RWPE1 (cell line): ENCODE measurements at regions not wholly inside any gene's neighbourhood (a gene's known extent, or its start where the extent isn't known, plus 50 kb on each side); places are given as distances from the start of the nearest gene placed in this dataset.
"Not testable (repeated sequence)": the region's sequence is repeated elsewhere in the genome, so short reads cannot be mapped to it uniquely, and the experiment has no call there.

Experiments
- CTCF ChIA-PET: fragments of 350-600 bp; sonication (Branson Sonifier 250); formaldehyde crosslinking; extraction: SDS; loops from one replicate; lab custom pipeline; 2021; lab: Yijun Ruan, JAX
- POLR2A ChIA-PET: fragments of 400-600 bp; formaldehyde crosslinking; extraction: SDS; loops from one replicate; lab custom pipeline; 2020; ENCODE audit warnings: antibody characterized with exemption; ENCODE audit not compliant: low non-redundant PET; lab: Yijun Ruan, JAX
- DNase-seq: peaks from one replicate; pipeline ENCODE4 v3.0.0; 2012; ENCODE audit warnings: low spot score
- H3K27ac ChIP-seq: fragments of 450-650 bp; 2 replicates; pipeline ENCODE4 v1.5.1; 2017
- TF ChIP-seq, protein P1 (sequence below): fragments of 450-650 bp; conservative IDR thresholded peaks from 2 replicates; pipeline ENCODE4 v1.5.1; 2017; ENCODE audit warnings: low read depth, mild to moderate bottlenecking

DNA sequence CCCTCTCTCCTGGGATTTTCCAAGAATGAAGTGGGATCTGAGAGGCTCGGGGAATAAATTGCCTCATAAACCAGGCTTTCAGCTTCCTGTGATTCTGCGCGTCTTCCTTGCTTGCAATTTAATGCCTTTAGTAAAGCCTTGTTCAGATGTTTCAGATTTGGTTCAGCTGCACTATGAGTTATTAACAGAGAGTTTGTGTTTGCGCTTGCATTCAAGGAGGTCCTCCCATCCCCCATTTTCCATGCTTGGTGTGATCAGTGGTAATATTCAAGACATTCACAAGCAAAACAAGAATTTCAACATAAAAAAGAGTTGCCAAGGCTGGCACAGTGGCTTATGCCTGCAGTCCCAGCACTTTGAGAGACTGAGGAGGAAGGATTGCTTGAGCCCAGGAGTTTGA lies 1068.9 kb downstream of the TYW1 start:
- CTCF ChIA-PET, result no interaction called here
- TF ChIP-seq, protein P1, sequence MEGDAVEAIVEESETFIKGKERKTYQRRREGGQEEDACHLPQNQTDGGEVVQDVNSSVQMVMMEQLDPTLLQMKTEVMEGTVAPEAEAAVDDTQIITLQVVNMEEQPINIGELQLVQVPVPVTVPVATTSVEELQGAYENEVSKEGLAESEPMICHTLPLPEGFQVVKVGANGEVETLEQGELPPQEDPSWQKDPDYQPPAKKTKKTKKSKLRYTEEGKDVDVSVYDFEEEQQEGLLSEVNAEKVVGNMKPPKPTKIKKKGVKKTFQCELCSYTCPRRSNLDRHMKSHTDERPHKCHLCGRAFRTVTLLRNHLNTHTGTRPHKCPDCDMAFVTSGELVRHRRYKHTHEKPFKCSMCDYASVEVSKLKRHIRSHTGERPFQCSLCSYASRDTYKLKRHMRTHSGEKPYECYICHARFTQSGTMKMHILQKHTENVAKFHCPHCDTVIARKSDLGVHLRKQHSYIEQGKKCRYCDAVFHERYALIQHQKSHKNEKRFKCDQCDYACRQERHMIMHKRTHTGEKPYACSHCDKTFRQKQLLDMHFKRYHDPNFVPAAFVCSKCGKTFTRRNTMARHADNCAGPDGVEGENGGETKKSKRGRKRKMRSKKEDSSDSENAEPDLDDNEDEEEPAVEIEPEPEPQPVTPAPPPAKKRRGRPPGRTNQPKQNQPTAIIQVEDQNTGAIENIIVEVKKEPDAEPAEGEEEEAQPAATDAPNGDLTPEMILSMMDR, result no peak
- no peak for DNase-seq
- POLR2A ChIA-PET, result no interaction called here
- H3K27ac ChIP-seq, result no peak overlapping the region

GRCh38 chr7:68067845-68068244 lies 1071.2 kb downstream of the TYW1 start:
- no peak for DNase-seq
- ChIA-PET POLR2A (no interaction called here), CTCF (no interaction called here)
- no peak overlapping the region for H3K27ac ChIP-seq
- TF ChIP-seq, protein P1, result no peak

DNA sequence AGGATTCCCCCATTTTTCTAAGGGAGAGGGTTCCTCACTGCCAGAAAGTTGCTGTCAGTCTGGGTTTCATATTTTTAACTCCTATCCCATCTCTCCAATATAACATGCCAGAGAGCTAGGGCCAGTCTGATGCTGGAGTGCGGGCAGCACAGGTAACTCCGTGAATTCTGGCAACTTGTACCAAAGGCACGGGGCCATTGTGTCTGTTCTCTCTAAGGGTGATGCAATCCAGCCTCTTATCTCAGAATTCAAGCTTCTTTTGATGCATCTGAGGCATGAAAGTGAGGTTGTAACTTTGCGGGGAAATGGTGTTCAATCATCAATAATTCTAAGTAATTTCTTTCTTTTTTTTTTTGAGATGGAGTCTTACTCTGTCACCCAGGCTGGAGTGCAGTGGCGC lies 1074.4 kb downstream of the TYW1 start:
- TF ChIP-seq, protein P1, result no peak
- ChIA-PET CTCF (no interaction called here), POLR2A (no interaction called here)
- no peak overlapping the region for H3K27ac ChIP-seq
- DNase-seq, result no peak

- TF ChIP-seq, protein P1, result no peak
- no peak overlapping the region for H3K27ac ChIP-seq
- POLR2A ChIA-PET, result no interaction called here
- CTCF ChIA-PET, result no interaction called here
- no peak for DNase-seq
Observed at GRCh38 chr7:68073701-68074100, 1077.1 kb downstream of the TYW1 start.

GRCh38 chr7:68074242-68074641 lies 1077.6 kb downstream of the TYW1 start:
- no peak for DNase-seq
- H3K27ac ChIP-seq, result no peak overlapping the region
- CTCF ChIA-PET, result interaction anchor here (0.6 kb wide), 1 partner anchor 24 kb away, joined by 4 read pairs; no protein-coding TSS in a partner anchor
- POLR2A ChIA-PET, result no interaction called here
- TF ChIP-seq, protein P1, result no peak

GRCh38 chr7:68078157-68078710 lies 1081.6 kb downstream of the TYW1 start:
- TF ChIP-seq, protein P1, result no peak
- DNase-seq, result no peak
- ChIA-PET POLR2A (no interaction called here), CTCF (interaction anchor here (0.5 kb wide), 1 partner anchor 149 kb away, joined by 3 read pairs; no protein-coding TSS in a partner anchor)
- no peak overlapping the region for H3K27ac ChIP-seq

- DNase-seq, H3K27ac ChIP-seq, CTCF ChIA-PET, POLR2A ChIA-PET: not testable (repeated sequence)
Observed at GRCh38 chr7:68082066-68082960, 1085.7 kb downstream of the TYW1 start.

- POLR2A ChIA-PET, DNase-seq, CTCF ChIA-PET, H3K27ac ChIP-seq: not testable (repeated sequence)
Observed at GRCh38 chr7:68082961-68083657, 1086.5 kb downstream of the TYW1 start.
